ENCODE measurements at regions not wholly inside any gene's neighbourhood (a gene's known extent, or its start where the extent isn't known, plus 50 kb on each side); places are given as distances from the start of the nearest gene placed in this dataset.
"Not testable (repeated sequence)": the region's sequence is repeated elsewhere in the genome, so short reads cannot be mapped to it uniquely, and the experiment has no call there.

- DNase-seq: no peak
- intact Hi-C loops (cut with DNase I): no loop called here
- no peak for ATAC-seq (ENCODE audit: poor library complexity)
Observed at GRCh38 chr5:40141418-40141817, 538.3 kb upstream of the PTGER4 start.

GRCh38 chr5:40137223-40137622 is 542.5 kb upstream of the PTGER4 start:
- DNase-seq (no peak), ATAC-seq (ENCODE audit: poor library complexity) (no peak)
- intact Hi-C loops (cut with DNase I): no loop called here

- intact Hi-C loops (cut with DNase I): no loop called here
- no peak for ATAC-seq (ENCODE audit: poor library complexity)
- DNase-seq: no peak
Observed at GRCh38 chr5:40134883-40135520, 544.7 kb upstream of the PTGER4 start.

GRCh38 chr5:40124367-40124766 is 555.3 kb upstream of the PTGER4 start:
- intact Hi-C loops (cut with DNase I): no loop called here
- ATAC-seq (ENCODE audit: poor library complexity) (no peak), DNase-seq (no peak)

- no peak for ATAC-seq (ENCODE audit: poor library complexity)
- no peak for DNase-seq
- intact Hi-C loops (cut with DNase I): no loop called here
Observed at GRCh38 chr5:40121236-40121635, 558.5 kb upstream of the PTGER4 start.

GRCh38 chr5:40112875-40113274 is 566.8 kb upstream of the PTGER4 start:
- DNase-seq (no peak), ATAC-seq (ENCODE audit: poor library complexity) (peak; percentile 69)
- intact Hi-C loops (cut with DNase I): no loop called here

GRCh38 chr5:40111036-40111435 is 568.7 kb upstream of the PTGER4 start:
- ATAC-seq (ENCODE audit: poor library complexity); DNase-seq; intact Hi-C loops (cut with DNase I): not testable (repeated sequence)

- intact Hi-C loops (cut with DNase I); ATAC-seq (ENCODE audit: poor library complexity); DNase-seq: not testable (repeated sequence)
Observed at GRCh38 chr5:40108764-40109390, 570.8 kb upstream of the PTGER4 start.

GRCh38 chr5:40107786-40108185 is 571.9 kb upstream of the PTGER4 start:
- DNase-seq; ATAC-seq (ENCODE audit: poor library complexity); intact Hi-C loops (cut with DNase I): not testable (repeated sequence)

GRCh38 chr5:40106847-40107246 is 572.9 kb upstream of the PTGER4 start:
- ATAC-seq (ENCODE audit: poor library complexity) (no peak), DNase-seq (no peak)
- intact Hi-C loops (cut with DNase I): no loop called here

GRCh38 chr5:40098313-40098712 is 581.4 kb upstream of the PTGER4 start:
- intact Hi-C loops (cut with DNase I): no loop called here
- DNase-seq (no peak), ATAC-seq (ENCODE audit: poor library complexity) (no peak)

GRCh38 chr5:40093550-40093949 is 586.2 kb upstream of the PTGER4 start:
- DNase-seq (no peak), ATAC-seq (ENCODE audit: poor library complexity) (no peak)
- intact Hi-C loops (cut with DNase I): no loop called here

- intact Hi-C loops (cut with DNase I): no loop called here
- ATAC-seq (ENCODE audit: poor library complexity) (no peak), DNase-seq (no peak)
Observed at GRCh38 chr5:40089269-40089668, 590.4 kb upstream of the PTGER4 start.

- ATAC-seq (ENCODE audit: poor library complexity): no peak
- no peak for DNase-seq
- intact Hi-C loops (cut with DNase I): no loop called here
Observed at GRCh38 chr5:40084614-40085013, 595.1 kb upstream of the PTGER4 start.

GRCh38 chr5:40082313-40082712 is 597.4 kb upstream of the PTGER4 start:
- DNase-seq (no peak), ATAC-seq (ENCODE audit: poor library complexity) (no peak)
- intact Hi-C loops (cut with DNase I): no loop called here

GRCh38 chr5:40080191-40080590 is 599.5 kb upstream of the PTGER4 start:
- no peak for DNase-seq
- intact Hi-C loops (cut with DNase I): no loop called here
- no peak for ATAC-seq (ENCODE audit: poor library complexity)

GRCh38 chr5:40078898-40079575 is 600.7 kb upstream of the PTGER4 start:
- ATAC-seq (ENCODE audit: poor library complexity): no peak
- intact Hi-C loops (cut with DNase I): no loop called here

GRCh38 chr5:40074826-40075225 is 604.9 kb upstream of the PTGER4 start:
- ATAC-seq (ENCODE audit: poor library complexity) (no peak), DNase-seq (no peak)
- intact Hi-C loops (cut with DNase I): no loop called here

More at GRCh38 chr5:40078898-40079575, 600.7 kb upstream of the PTGER4 start:
- no peak for DNase-seq

- intact Hi-C loops (cut with DNase I): no loop called here
- ATAC-seq (ENCODE audit: poor library complexity): no peak
- no peak for DNase-seq
Observed at GRCh38 chr5:40073927-40074326, 605.8 kb upstream of the PTGER4 start.

- DNase-seq (no peak), ATAC-seq (ENCODE audit: poor library complexity) (no peak)
- intact Hi-C loops (cut with DNase I): no loop called here
Observed at GRCh38 chr5:40071870-40072269, 607.8 kb upstream of the PTGER4 start.
